ENCODE measurements at regions not wholly inside any gene's neighbourhood (a gene's known extent, or its start where the extent isn't known, plus 50 kb on each side); places are given as distances from the start of the nearest gene placed in this dataset.

DNA sequence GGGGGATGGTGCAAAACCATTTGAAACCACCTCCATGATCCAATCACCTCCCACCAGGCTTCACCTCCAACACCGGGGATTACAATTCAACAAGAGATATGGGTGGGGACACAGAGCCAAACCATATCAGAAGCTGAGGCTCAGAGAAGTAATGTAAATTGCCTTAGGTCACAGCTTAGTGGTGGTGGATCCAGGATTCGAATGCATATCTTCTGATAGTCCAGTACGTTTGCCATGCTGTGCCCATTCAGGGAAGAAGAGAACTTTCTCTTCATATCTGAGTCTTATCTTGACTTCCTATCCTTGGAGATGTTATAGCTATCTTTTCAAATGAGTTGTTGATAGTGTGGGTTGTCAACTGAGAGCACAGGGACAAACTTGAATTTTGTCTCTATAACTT lies 325.5 kb downstream of the ZIC3 start:
- Histone ChIP-seq H3K4me2 (no peak overlapping the region), H3F3A (ENCODE audit: low read depth) (no peaks in the 10 kb centered on the region), H3K9ac (no peak overlapping the region), H3K4me1 (peaks cover 12% of the 10 kb centered on the region), H3K27ac (no peak overlapping the region), H3K36me3 (no peaks in the 10 kb centered on the region), H4K20me1 (ENCODE audit: low read depth) (no peaks in the 10 kb centered on the region), H3K9me3 (ENCODE audit: low read depth) (no peaks in the 10 kb centered on the region), H3K4me3 (no peak overlapping the region), H3K79me2 (ENCODE audit: low read depth) (no peaks in the 10 kb centered on the region), H2AFZ (replicated peaks) (no peak overlapping the region), H3K27me3 (no peaks in the 10 kb centered on the region)
- no peak overlapping the region for H3K4me3 Mint-ChIP-seq
- no peak for DNase-seq (ENCODE audit: low spot score)
- TF ChIP-seq EZH2phosphoT487 (IDR thresholded peaks at IDR 0.05) (no peak), EZH2 (IDR thresholded peaks at IDR 0.05) (no peak)
- TF ChIP-seq, protein P1, sequence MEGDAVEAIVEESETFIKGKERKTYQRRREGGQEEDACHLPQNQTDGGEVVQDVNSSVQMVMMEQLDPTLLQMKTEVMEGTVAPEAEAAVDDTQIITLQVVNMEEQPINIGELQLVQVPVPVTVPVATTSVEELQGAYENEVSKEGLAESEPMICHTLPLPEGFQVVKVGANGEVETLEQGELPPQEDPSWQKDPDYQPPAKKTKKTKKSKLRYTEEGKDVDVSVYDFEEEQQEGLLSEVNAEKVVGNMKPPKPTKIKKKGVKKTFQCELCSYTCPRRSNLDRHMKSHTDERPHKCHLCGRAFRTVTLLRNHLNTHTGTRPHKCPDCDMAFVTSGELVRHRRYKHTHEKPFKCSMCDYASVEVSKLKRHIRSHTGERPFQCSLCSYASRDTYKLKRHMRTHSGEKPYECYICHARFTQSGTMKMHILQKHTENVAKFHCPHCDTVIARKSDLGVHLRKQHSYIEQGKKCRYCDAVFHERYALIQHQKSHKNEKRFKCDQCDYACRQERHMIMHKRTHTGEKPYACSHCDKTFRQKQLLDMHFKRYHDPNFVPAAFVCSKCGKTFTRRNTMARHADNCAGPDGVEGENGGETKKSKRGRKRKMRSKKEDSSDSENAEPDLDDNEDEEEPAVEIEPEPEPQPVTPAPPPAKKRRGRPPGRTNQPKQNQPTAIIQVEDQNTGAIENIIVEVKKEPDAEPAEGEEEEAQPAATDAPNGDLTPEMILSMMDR (IDR thresholded peaks at IDR 0.05) = no peak
- no peak overlapping the region for H3K27ac Mint-ChIP-seq
- H3K36me3 Mint-ChIP-seq = no peaks in the 10 kb centered on the region
- peaks cover 23% of the 10 kb centered on the region for H3K4me1 Mint-ChIP-seq
- H3K9me3 Mint-ChIP-seq = peaks cover 17% of the 10 kb centered on the region
- H3K27me3 Mint-ChIP-seq (ENCODE audit: insufficient read depth, low read depth) = peaks cover 2% of the 10 kb centered on the region

DNA sequence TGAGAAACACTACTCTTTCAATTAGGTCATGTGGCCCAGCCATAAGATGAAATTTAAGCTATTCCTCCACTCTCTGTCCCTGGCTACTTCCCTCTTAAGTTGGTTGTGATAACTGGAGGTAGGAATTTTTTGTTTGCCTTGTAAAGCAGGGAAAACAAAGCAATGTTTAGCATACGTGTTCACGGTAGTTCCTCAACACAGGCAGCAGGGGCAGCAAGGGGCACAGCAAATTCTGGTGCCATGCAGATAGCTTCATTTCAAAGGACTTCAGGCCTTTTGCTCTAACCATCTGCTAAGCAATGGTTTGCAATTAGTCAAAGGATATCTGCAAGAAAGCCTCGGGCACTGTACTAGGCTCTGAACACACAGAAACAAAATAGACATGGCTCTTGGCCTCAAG lies 330.2 kb downstream of the ZIC3 start:
- no peaks in the 10 kb centered on the region for H4K20me1 ChIP-seq (ENCODE audit: low read depth)
- TF ChIP-seq, protein P1 (IDR thresholded peaks at IDR 0.05) = peak; percentile 24
- TF ChIP-seq EZH2 (IDR thresholded peaks at IDR 0.05) = no peak
- no peaks in the 10 kb centered on the region for H3K9me3 ChIP-seq (ENCODE audit: low read depth)
- no peak overlapping the region for H2AFZ ChIP-seq (replicated peaks)
- DNase-seq (ENCODE audit: low spot score) = no peak
- H3K27me3 ChIP-seq = no peaks in the 10 kb centered on the region
- no peak overlapping the region for H3K9ac ChIP-seq
- H3K27me3 Mint-ChIP-seq (ENCODE audit: insufficient read depth, low read depth) = peaks cover 2% of the 10 kb centered on the region
- no peak overlapping the region for H3K4me2 ChIP-seq
- H3K36me3 Mint-ChIP-seq = no peaks in the 10 kb centered on the region
- H3F3A ChIP-seq (ENCODE audit: low read depth) = no peaks in the 10 kb centered on the region
- no peaks in the 10 kb centered on the region for H3K79me2 ChIP-seq (ENCODE audit: low read depth)
- H3K4me3 ChIP-seq = no peak overlapping the region
- H3K4me1 ChIP-seq = no peaks in the 10 kb centered on the region
- peaks cover 20% of the 10 kb centered on the region for H3K9me3 Mint-ChIP-seq
- H3K4me1 Mint-ChIP-seq = no peaks in the 10 kb centered on the region
- H3K27ac Mint-ChIP-seq = no peak overlapping the region
- no peak overlapping the region for H3K27ac ChIP-seq
- no peak overlapping the region for H3K4me3 Mint-ChIP-seq
- no peaks in the 10 kb centered on the region for H3K36me3 ChIP-seq

DNA sequence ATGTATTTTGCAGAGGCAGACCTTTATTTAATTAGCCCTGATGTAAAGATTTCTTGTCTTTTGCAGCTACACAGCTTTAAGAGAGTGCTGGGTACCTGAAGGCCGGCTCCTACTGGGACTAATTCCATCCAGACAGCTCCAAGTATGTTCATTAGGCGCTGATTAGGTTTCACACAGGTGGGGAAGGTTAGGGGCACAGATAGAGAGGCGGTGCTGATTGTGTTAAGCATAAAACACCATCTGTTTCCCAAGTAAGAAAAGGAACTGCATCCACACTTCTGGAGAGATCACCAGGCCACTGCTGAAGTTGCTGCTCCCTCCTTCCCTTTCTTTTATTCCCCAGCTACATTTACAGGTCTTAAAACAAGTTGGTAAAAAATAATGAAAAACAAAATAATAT lies 349.5 kb downstream of the ZIC3 start:
- peaks cover 7% of the 10 kb centered on the region for H3K4me1 ChIP-seq
- H3K36me3 ChIP-seq = no peaks in the 10 kb centered on the region
- peaks cover 4% of the 10 kb centered on the region for H3K9me3 ChIP-seq (ENCODE audit: low read depth)
- H3K4me3 ChIP-seq = no peak overlapping the region
- TF ChIP-seq EZH2phosphoT487 (IDR thresholded peaks at IDR 0.05) (no peak), EZH2 (IDR thresholded peaks at IDR 0.05) (no peak)
- TF ChIP-seq, protein P1 (IDR thresholded peaks at IDR 0.05) = no peak
- no peak overlapping the region for H3K27ac ChIP-seq
- H3K27me3 ChIP-seq = no peaks in the 10 kb centered on the region
- DNase-seq (ENCODE audit: low spot score) = no peak
- H4K20me1 ChIP-seq (ENCODE audit: low read depth) = no peaks in the 10 kb centered on the region
- Mint-ChIP-seq H3K4me1 (peaks cover 29% of the 10 kb centered on the region), H3K27ac (peak overlapping the region; percentile 46), H3K27me3 (ENCODE audit: insufficient read depth, low read depth) (peaks cover 5% of the 10 kb centered on the region), H3K4me3 (no peak overlapping the region), H3K36me3 (no peaks in the 10 kb centered on the region), H3K9me3 (peaks cover 2% of the 10 kb centered on the region)
- H3K9ac ChIP-seq = no peak overlapping the region
- no peak overlapping the region for H3K4me2 ChIP-seq
- H3F3A ChIP-seq (ENCODE audit: low read depth) = no peaks in the 10 kb centered on the region
- H3K79me2 ChIP-seq (ENCODE audit: low read depth) = no peaks in the 10 kb centered on the region
- no peak overlapping the region for H2AFZ ChIP-seq (replicated peaks)

Measured in neural progenitor cell (in vitro differentiated cells).